Endodermal cell (in vitro differentiated cells): ENCODE measurements at regions not wholly inside any gene's neighbourhood (a gene's known extent, or its start where the extent isn't known, plus 50 kb on each side); places are given as distances from the start of the nearest gene placed in this dataset.

Experiments
- DNase-seq: peaks from one replicate; pipeline ENCODE4 v3.0.0-alpha.2; 2017
- H3K27ac ChIP-seq: 2 replicates; pipeline ENCODE4 v1.5.1; 2013; ENCODE audit warnings: mild to moderate bottlenecking, low read depth, low read length, moderate library complexity
- H3K27me3 ChIP-seq: 2 replicates; pipeline ENCODE4 v1.6.1; 2013; ENCODE audit warnings: mild to moderate bottlenecking, low read length, moderate library complexity; ENCODE audit not compliant: insufficient read depth, control insufficient read depth, poor library complexity, severe bottlenecking
- H3K36me3 ChIP-seq: 2 replicates; pipeline ENCODE4 v1.7.0; 2013; ENCODE audit warnings: mild to moderate bottlenecking, low read length, moderate library complexity; ENCODE audit not compliant: control insufficient read depth, insufficient read depth
- H3K4me1 ChIP-seq: one replicate; pipeline ENCODE4 v1.7.0; 2013; ENCODE audit warnings: low read length; ENCODE audit not compliant: control insufficient read depth, insufficient read depth
- H3K4me3 ChIP-seq: 2 replicates; pipeline ENCODE4 v1.5.1; 2013; ENCODE audit warnings: mild to moderate bottlenecking, low read length, moderate library complexity
- H3K9ac ChIP-seq: 2 replicates; pipeline ENCODE4 v1.6.1; 2013; ENCODE audit warnings: mild to moderate bottlenecking, low read length, moderate library complexity; ENCODE audit not compliant: poor library complexity, severe bottlenecking; ENCODE audit errors: extremely low read depth
- H3K9me3 ChIP-seq: 2 replicates; pipeline ENCODE4 v1.6.1; 2013; ENCODE audit warnings: mild to moderate bottlenecking, low read length, moderate library complexity; ENCODE audit not compliant: control insufficient read depth
- H3K27ac Mint-ChIP-seq: 2 replicates; pipeline ENCODE4 v1.8.0; 2020; ENCODE audit warnings: mixed read lengths
- H3K27me3 Mint-ChIP-seq: 2 replicates; pipeline ENCODE4 v1.8.0; 2021; ENCODE audit warnings: mild to moderate bottlenecking, mixed read lengths; ENCODE audit not compliant: insufficient read depth
- H3K36me3 Mint-ChIP-seq: 2 replicates; pipeline ENCODE4 v1.8.0; 2020; ENCODE audit warnings: low read depth, mixed read lengths
- H3K4me1 Mint-ChIP-seq: 2 replicates; pipeline ENCODE4 v1.8.0; 2020; ENCODE audit warnings: mixed read lengths
- H3K4me3 Mint-ChIP-seq: 2 replicates; pipeline ENCODE4 v1.8.0; 2020; ENCODE audit warnings: mild to moderate bottlenecking, moderate library complexity, mixed read lengths
- H3K9me3 Mint-ChIP-seq: 2 replicates; pipeline ENCODE4 v1.8.0; 2020; ENCODE audit warnings: mild to moderate bottlenecking, mixed read lengths
- CTCF ChIP-seq: fragments of 200-600 bp; sonication (generic); conservative IDR thresholded peaks from 2 replicates; pipeline ENCODE4 v1.5.0; 2021; ENCODE audit warnings: antibody characterized with exemption, mild to moderate bottlenecking
- WGBS, 2 experiments: methylation state at CpG; one replicate each; pipeline versions ENCODE4 v1.1.5 to v1.1.7; 2013; ENCODE audit warnings: missing lambda C conversion rate in 2 of 2, mixed read lengths in 1 of 2; ENCODE audit not compliant: insufficient coverage in 1 of 2, insufficient read length in 1 of 2; 5-methylcytosine and 5-hydroxymethylcytosine counted together

GRCh38 chr3:177781686-177782161 lies 584.4 kb upstream of the TBL1XR1 start:
- WGBS, 2 experiments = 58 to 89% methylated on average over 3 of the region's 3 CpGs
- no peak for DNase-seq
- H3K9ac ChIP-seq = no peak overlapping the region
- H3K9me3 ChIP-seq = no peaks in the 10 kb centered on the region
- H3K4me3 Mint-ChIP-seq = no peak overlapping the region
- H3K27me3 ChIP-seq = no peaks in the 10 kb centered on the region
- no peak overlapping the region for H3K27ac Mint-ChIP-seq
- no peak for TF ChIP-seq CTCF
- peak overlapping the region; percentile 54 for H3K27ac ChIP-seq
- peaks cover 8% of the 10 kb centered on the region for H3K4me1 Mint-ChIP-seq
- H3K4me1 ChIP-seq = no peaks in the 10 kb centered on the region
- no peaks in the 10 kb centered on the region for H3K27me3 Mint-ChIP-seq
- no peak overlapping the region for H3K4me3 ChIP-seq
- H3K36me3 Mint-ChIP-seq = no peaks in the 10 kb centered on the region
- no peaks in the 10 kb centered on the region for H3K36me3 ChIP-seq
- H3K9me3 Mint-ChIP-seq = no peaks in the 10 kb centered on the region

GRCh38 chr3:177783338-177783737 lies 586.1 kb upstream of the TBL1XR1 start:
- H3K4me1 Mint-ChIP-seq = peaks cover 8% of the 10 kb centered on the region
- Histone ChIP-seq H3K4me3 (no peak overlapping the region), H3K9ac (no peak overlapping the region), H3K27ac (no peak overlapping the region), H3K36me3 (no peaks in the 10 kb centered on the region), H3K27me3 (no peaks in the 10 kb centered on the region), H3K4me1 (no peaks in the 10 kb centered on the region), H3K9me3 (no peaks in the 10 kb centered on the region)
- TF ChIP-seq CTCF = no peak
- no peak overlapping the region for H3K4me3 Mint-ChIP-seq
- 93% methylated on average over 2 of the region's 2 CpGs; no CpG with 5 or more reads in 1 of the 2 experiments for WGBS, 2 experiments
- no peak for DNase-seq
- no peaks in the 10 kb centered on the region for H3K9me3 Mint-ChIP-seq
- H3K36me3 Mint-ChIP-seq = no peaks in the 10 kb centered on the region
- H3K27me3 Mint-ChIP-seq = no peaks in the 10 kb centered on the region
- H3K27ac Mint-ChIP-seq = no peak overlapping the region

- Mint-ChIP-seq H3K4me3 (no peak overlapping the region), H3K9me3 (no peaks in the 10 kb centered on the region), H3K36me3 (no peaks in the 10 kb centered on the region), H3K27me3 (no peaks in the 10 kb centered on the region), H3K4me1 (peaks cover 8% of the 10 kb centered on the region), H3K27ac (no peak overlapping the region)
- no peak overlapping the region for H3K27ac ChIP-seq
- TF ChIP-seq CTCF = no peak
- DNase-seq = no peak
- no peak overlapping the region for H3K9ac ChIP-seq
- no peaks in the 10 kb centered on the region for H3K4me1 ChIP-seq
- H3K9me3 ChIP-seq = no peaks in the 10 kb centered on the region
- H3K4me3 ChIP-seq = no peak overlapping the region
- H3K27me3 ChIP-seq = no peaks in the 10 kb centered on the region
- 83 to 85% methylated on average over 1 to 4 of the region's 5 CpGs for WGBS, 2 experiments
- H3K36me3 ChIP-seq = no peaks in the 10 kb centered on the region
Measured at GRCh38 chr3:177783767-177784166, 586.5 kb upstream of the TBL1XR1 start.
